ENCODE measurements at regions not wholly inside any gene's neighbourhood (a gene's known extent, or its start where the extent isn't known, plus 50 kb on each side); places are given as distances from the start of the nearest gene placed in this dataset.

GRCh38 chr13:73482556-73482955, 423.8 kb downstream of the KLF5 start:
- Histone ChIP-seq H3K4me3 (no peak overlapping the region), H3K27ac (no peak overlapping the region), H3K36me3 (no peaks in the 10 kb centered on the region), H3K27me3 (no peaks in the 10 kb centered on the region), H4K20me1 (no peaks in the 10 kb centered on the region), H3K4me1 (no peaks in the 10 kb centered on the region), H3K4me2 (no peak overlapping the region), H3K9ac (no peak overlapping the region), H3K9me3 (replicated peaks in 1 of 11) (no peaks in the 10 kb centered on the region)
- no peak for TF ChIP-seq Cebpa-rat (IDR thresholded peaks at IDR 0.05)

- no peak overlapping the region for H3K4me2 ChIP-seq
- H3K27me3 ChIP-seq, result no peaks in the 10 kb centered on the region
- H3K4me1 ChIP-seq, result no peaks in the 10 kb centered on the region
- H3K4me3 ChIP-seq, result no peak overlapping the region
- no peak overlapping the region for H3K9ac ChIP-seq
- H4K20me1 ChIP-seq, result no peaks in the 10 kb centered on the region
- H3K9me3 ChIP-seq (replicated peaks in 1 of 11), result no peaks in the 10 kb centered on the region
- no peaks in the 10 kb centered on the region for H3K36me3 ChIP-seq
- H3K27ac ChIP-seq, result no peak overlapping the region
- TF ChIP-seq Cebpa-rat (IDR thresholded peaks at IDR 0.05), result no peak
Observed at GRCh38 chr13:73481886-73482445, 423.2 kb downstream of the KLF5 start.

- H3K4me3 ChIP-seq, result no peak overlapping the region
- no peaks in the 10 kb centered on the region for H3K36me3 ChIP-seq
- H3K9me3 ChIP-seq (replicated peaks in 1 of 11), result no peaks in the 10 kb centered on the region
- no peaks in the 10 kb centered on the region for H4K20me1 ChIP-seq
- no peak overlapping the region for H3K4me2 ChIP-seq
- no peaks in the 10 kb centered on the region for H3K4me1 ChIP-seq
- H3K27ac ChIP-seq, result no peak overlapping the region
- TF ChIP-seq Cebpa-rat (IDR thresholded peaks at IDR 0.05), result no peak
- no peak overlapping the region for H3K9ac ChIP-seq
- no peaks in the 10 kb centered on the region for H3K27me3 ChIP-seq
Observed at GRCh38 chr13:73480779-73481559, 422.2 kb downstream of the KLF5 start.

GRCh38 chr13:73479856-73480255, 421.1 kb downstream of the KLF5 start:
- no peak for TF ChIP-seq Cebpa-rat (IDR thresholded peaks at IDR 0.05)
- Histone ChIP-seq H3K4me1 (no peaks in the 10 kb centered on the region), H3K27me3 (no peaks in the 10 kb centered on the region), H3K27ac (no peak overlapping the region), H3K4me3 (no peak overlapping the region), H3K9ac (no peak overlapping the region), H4K20me1 (no peaks in the 10 kb centered on the region), H3K9me3 (replicated peaks in 1 of 11) (no peaks in the 10 kb centered on the region), H3K4me2 (no peak overlapping the region), H3K36me3 (no peaks in the 10 kb centered on the region)

- no peaks in the 10 kb centered on the region for H3K36me3 ChIP-seq
- H3K4me1 ChIP-seq, result no peaks in the 10 kb centered on the region
- no peak overlapping the region for H3K9ac ChIP-seq
- H3K27ac ChIP-seq, result no peak overlapping the region
- no peak overlapping the region for H3K4me3 ChIP-seq
- H3K9me3 ChIP-seq (replicated peaks in 1 of 11), result no peaks in the 10 kb centered on the region
- no peak overlapping the region for H3K4me2 ChIP-seq
- H3K27me3 ChIP-seq, result no peaks in the 10 kb centered on the region
- TF ChIP-seq Cebpa-rat (IDR thresholded peaks at IDR 0.05), result no peak
- H4K20me1 ChIP-seq, result no peaks in the 10 kb centered on the region
Observed at GRCh38 chr13:73479351-73479750, 420.5 kb downstream of the KLF5 start.

GRCh38 chr13:73477441-73477840, 418.6 kb downstream of the KLF5 start:
- no peaks in the 10 kb centered on the region for H4K20me1 ChIP-seq
- no peak overlapping the region for H3K4me3 ChIP-seq
- no peak overlapping the region for H3K4me2 ChIP-seq
- TF ChIP-seq Cebpa-rat (IDR thresholded peaks at IDR 0.05), result no peak
- no peak overlapping the region for H3K9ac ChIP-seq
- no peaks in the 10 kb centered on the region for H3K4me1 ChIP-seq
- H3K36me3 ChIP-seq, result no peaks in the 10 kb centered on the region
- no peaks in the 10 kb centered on the region for H3K27me3 ChIP-seq
- H3K9me3 ChIP-seq (replicated peaks in 1 of 11), result no peaks in the 10 kb centered on the region
- H3K27ac ChIP-seq, result no peak overlapping the region

- Histone ChIP-seq H3K27ac (no peak overlapping the region), H3K9ac (no peak overlapping the region), H3K9me3 (replicated peaks in 1 of 11) (no peaks in the 10 kb centered on the region), H3K4me1 (no peaks in the 10 kb centered on the region), H3K27me3 (no peaks in the 10 kb centered on the region), H4K20me1 (no peaks in the 10 kb centered on the region), H3K4me2 (no peak overlapping the region), H3K4me3 (no peak overlapping the region), H3K36me3 (no peaks in the 10 kb centered on the region)
- TF ChIP-seq Cebpa-rat (IDR thresholded peaks at IDR 0.05), result no peak
Observed at GRCh38 chr13:73473016-73473415, 414.2 kb downstream of the KLF5 start.

GRCh38 chr13:73467125-73467524, 408.3 kb downstream of the KLF5 start:
- H3K36me3 ChIP-seq, result no peaks in the 10 kb centered on the region
- no peaks in the 10 kb centered on the region for H3K9me3 ChIP-seq (replicated peaks in 1 of 11)
- no peaks in the 10 kb centered on the region for H3K27me3 ChIP-seq
- no peaks in the 10 kb centered on the region for H3K4me1 ChIP-seq
- no peak overlapping the region for H3K4me2 ChIP-seq
- H3K9ac ChIP-seq, result no peak overlapping the region
- no peak overlapping the region for H3K27ac ChIP-seq
- no peak for TF ChIP-seq Cebpa-rat (IDR thresholded peaks at IDR 0.05)
- H4K20me1 ChIP-seq, result no peaks in the 10 kb centered on the region
- no peak overlapping the region for H3K4me3 ChIP-seq

GRCh38 chr13:73466561-73466960, 407.8 kb downstream of the KLF5 start:
- Histone ChIP-seq H3K36me3 (no peaks in the 10 kb centered on the region), H3K9me3 (replicated peaks in 1 of 11) (no peaks in the 10 kb centered on the region), H3K4me1 (no peaks in the 10 kb centered on the region), H3K4me3 (no peak overlapping the region), H3K27ac (no peak overlapping the region), H4K20me1 (no peaks in the 10 kb centered on the region), H3K27me3 (no peaks in the 10 kb centered on the region), H3K9ac (no peak overlapping the region), H3K4me2 (no peak overlapping the region)
- no peak for TF ChIP-seq Cebpa-rat (IDR thresholded peaks at IDR 0.05)

- Histone ChIP-seq H3K9ac (no peak overlapping the region), H3K9me3 (replicated peaks in 1 of 11) (no peaks in the 10 kb centered on the region), H3K4me1 (no peaks in the 10 kb centered on the region), H3K27me3 (no peaks in the 10 kb centered on the region), H3K27ac (no peak overlapping the region), H3K4me2 (no peak overlapping the region), H4K20me1 (no peaks in the 10 kb centered on the region), H3K4me3 (no peak overlapping the region), H3K36me3 (no peaks in the 10 kb centered on the region)
- TF ChIP-seq Cebpa-rat (IDR thresholded peaks at IDR 0.05), result no peak
Observed at GRCh38 chr13:73465617-73465971, 406.8 kb downstream of the KLF5 start.

Measured in BLaER1 treated with 17β-estradiol and CSF1 and Interleukin-3, amounts not matched to agents 10 nM and 100 nM (cell line).